WTC11 (cell line): ENCODE measurements at regions not wholly inside any gene's neighbourhood (a gene's known extent, or its start where the extent isn't known, plus 50 kb on each side); places are given as distances from the start of the nearest gene placed in this dataset.

Source experiments
- ATAC-seq: fragments of 200-7000 bp; cut with Tn5 transposase; 2 replicates; pipeline ENCODE4 v1.10.0; 2021; ENCODE audit warnings: mild to moderate bottlenecking, moderate library complexity
- CTCF ChIA-PET: fragments of 300-600 bp; sonication (Branson Sonifier 250); formaldehyde crosslinking; loops from one replicate; lab custom pipeline; 2021; ENCODE audit warnings: antibody characterized with exemption; lab: Charles Lee
- POLR2A ChIA-PET: fragments of 350-600 bp; sonication (Branson Sonifier 250); formaldehyde crosslinking; loops from one replicate; lab custom pipeline; 2021; ENCODE audit warnings: antibody characterized with exemption; lab: Charles Lee
- DNase-seq: peaks from one replicate; pipeline ENCODE4 v3.0.0; 2021; ENCODE audit warnings: low spot score
- H3K27ac Mint-ChIP-seq: 2 replicates; pipeline ENCODE4 v1.8.0; 2021; ENCODE audit warnings: mixed read lengths
- H3K27me3 Mint-ChIP-seq: 2 replicates; pipeline ENCODE4 v1.8.0; 2021; ENCODE audit warnings: low read depth, mild to moderate bottlenecking, moderate library complexity, mixed read lengths
- H3K36me3 Mint-ChIP-seq: 2 replicates; pipeline ENCODE4 v1.8.0; 2021; ENCODE audit warnings: mixed read lengths
- H3K4me1 Mint-ChIP-seq: 2 replicates; pipeline ENCODE4 v1.8.0; 2022; ENCODE audit warnings: mixed read lengths
- H3K4me3 Mint-ChIP-seq: 2 replicates; pipeline ENCODE4 v1.8.0; 2021; ENCODE audit warnings: mild to moderate bottlenecking, moderate library complexity, mixed read lengths
- H3K9me3 Mint-ChIP-seq: 2 replicates; pipeline ENCODE4 v1.8.0; 2021; ENCODE audit warnings: mixed read lengths
- JUN ChIP-seq: sonication (generic); formaldehyde crosslinking; IDR thresholded peaks from 2 replicates; pipeline ENCODE4 v1.8.0; 2023; ENCODE audit warnings: mild to moderate bottlenecking, missing genetic modification reagents
- MYBL2 ChIP-seq: sonication (generic); formaldehyde crosslinking; IDR thresholded peaks from 2 replicates; pipeline ENCODE4 v1.8.1; 2023; ENCODE audit warnings: mild to moderate bottlenecking, moderate library complexity, missing genetic modification reagents
- NFATC4 ChIP-seq: fragments of 250-450 bp; sonication (Bioruptor Pico); IDR thresholded peaks from 2 replicates; pipeline ENCODE4 v1.9.0; 2021; ENCODE audit warnings: mild to moderate bottlenecking
- NR2C2 ChIP-seq: sonication (generic); formaldehyde crosslinking; IDR thresholded peaks from 2 replicates; pipeline ENCODE4 v1.8.0; 2022; ENCODE audit warnings: mild to moderate bottlenecking, missing genetic modification reagents
- NR3C1 ChIP-seq: sonication (generic); formaldehyde crosslinking; conservative IDR thresholded peaks from 2 replicates; pipeline ENCODE4 v1.8.1; 2023; ENCODE audit warnings: low read depth, mild to moderate bottlenecking, missing genetic modification reagents
- PREB ChIP-seq: sonication (generic); formaldehyde crosslinking; IDR thresholded peaks from 2 replicates; pipeline ENCODE4 v1.8.1; 2022; ENCODE audit warnings: mild to moderate bottlenecking, missing genetic modification reagents, moderate library complexity, borderline replicate concordance
- SP1 ChIP-seq: sonication (generic); formaldehyde crosslinking; conservative IDR thresholded peaks from 2 replicates; pipeline ENCODE4 v1.8.1; 2022; ENCODE audit warnings: missing genetic modification reagents
- TP53 ChIP-seq: sonication (generic); formaldehyde crosslinking; IDR thresholded peaks from 2 replicates; pipeline ENCODE4 v1.8.1; 2023; ENCODE audit warnings: mild to moderate bottlenecking, missing genetic modification reagents
- USF2 ChIP-seq: sonication (generic); formaldehyde crosslinking; IDR thresholded peaks from 2 replicates; pipeline ENCODE4 v1.8.1; 2023; ENCODE audit warnings: mild to moderate bottlenecking, missing genetic modification reagents, moderate library complexity
- ZNF138 ChIP-seq: sonication (generic); formaldehyde crosslinking; conservative IDR thresholded peaks from 2 replicates; pipeline ENCODE4 v1.8.1; 2022; ENCODE audit warnings: mild to moderate bottlenecking, moderate library complexity, missing genetic modification reagents
- ZNF219 ChIP-seq: sonication (generic); formaldehyde crosslinking; IDR thresholded peaks from 2 replicates; pipeline ENCODE4 v1.8.0; 2023; ENCODE audit warnings: missing genetic modification reagents, mild to moderate bottlenecking, borderline replicate concordance
- ZNF396 ChIP-seq: fragments of 250-450 bp; sonication (Bioruptor Pico); IDR thresholded peaks from 2 replicates; pipeline ENCODE4 v1.8.0; 2021; ENCODE audit warnings: mild to moderate bottlenecking, moderate library complexity, borderline replicate concordance
- ZNF416 ChIP-seq: fragments of 250-450 bp; sonication (Bioruptor Pico); IDR thresholded peaks from 2 replicates; pipeline ENCODE4 v1.9.0; 2021; ENCODE audit warnings: mild to moderate bottlenecking, inconsistent platforms
- ZNF425 ChIP-seq: fragments of 250-450 bp; sonication (Bioruptor Pico); conservative IDR thresholded peaks from 2 replicates; pipeline ENCODE4 v1.9.0; 2021; ENCODE audit warnings: mild to moderate bottlenecking
- ZNF671 ChIP-seq: fragments of 250-450 bp; sonication (Bioruptor Pico); IDR thresholded peaks from 2 replicates; pipeline ENCODE4 v1.8.0; 2021; ENCODE audit warnings: mild to moderate bottlenecking
- TF ChIP-seq, protein P1 (sequence below): sonication (generic); formaldehyde crosslinking; IDR thresholded peaks from 2 replicates; pipeline ENCODE4 v1.8.0; 2022; ENCODE audit warnings: mild to moderate bottlenecking, missing genetic modification reagents
- TF ChIP-seq, protein P2 (sequence below): sonication (generic); formaldehyde crosslinking; IDR thresholded peaks from 2 replicates; pipeline ENCODE4 v1.8.1; 2022; ENCODE audit warnings: mild to moderate bottlenecking, moderate library complexity, missing genetic modification reagents
- TF ChIP-seq, protein P3 (sequence below): sonication (generic); formaldehyde crosslinking; IDR thresholded peaks from 2 replicates; pipeline ENCODE4 v1.8.1; 2023; ENCODE audit warnings: mild to moderate bottlenecking, missing genetic modification reagents, borderline replicate concordance

DNA sequence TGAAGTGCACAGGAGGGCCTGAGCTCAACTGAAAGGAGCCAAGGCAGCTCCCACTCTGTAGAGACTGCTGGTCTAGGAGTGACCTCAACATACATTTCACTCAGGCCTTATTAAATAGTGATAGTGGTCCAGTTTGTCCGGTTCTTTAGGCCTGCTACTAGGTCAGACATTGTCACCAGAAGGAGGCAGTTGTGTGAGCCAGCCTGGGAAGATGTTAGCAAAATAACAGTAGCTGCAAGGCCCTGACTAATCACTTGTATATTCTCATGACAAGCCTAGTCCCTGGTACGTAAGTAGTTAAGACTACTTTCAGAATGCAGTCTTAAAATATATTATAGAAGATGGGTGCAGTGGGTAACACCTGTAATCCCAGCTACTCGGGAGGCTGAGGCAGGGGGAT, 264.0 kb upstream of the CAMK1G start:
- Mint-ChIP-seq H3K4me1 (peaks cover 8% of the 10 kb centered on the region), H3K27me3 (no peaks in the 10 kb centered on the region; the same call in 1 of the 2 replicates), H3K9me3 (peaks cover 9% of the 10 kb centered on the region), H3K27ac (no peak overlapping the region), H3K36me3 (no peaks in the 10 kb centered on the region), H3K4me3 (no peak overlapping the region)
- TF ChIP-seq ZNF396: no peak
- no peak for TF ChIP-seq TP53 (CRISPR knock-in tag)
- TF ChIP-seq, protein P1, sequence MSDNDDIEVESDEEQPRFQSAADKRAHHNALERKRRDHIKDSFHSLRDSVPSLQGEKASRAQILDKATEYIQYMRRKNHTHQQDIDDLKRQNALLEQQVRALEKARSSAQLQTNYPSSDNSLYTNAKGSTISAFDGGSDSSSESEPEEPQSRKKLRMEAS: no peak
- POLR2A ChIA-PET: no interaction called here
- CTCF ChIA-PET: no interaction called here
- no peak for ATAC-seq
- DNase-seq: no peak

DNA sequence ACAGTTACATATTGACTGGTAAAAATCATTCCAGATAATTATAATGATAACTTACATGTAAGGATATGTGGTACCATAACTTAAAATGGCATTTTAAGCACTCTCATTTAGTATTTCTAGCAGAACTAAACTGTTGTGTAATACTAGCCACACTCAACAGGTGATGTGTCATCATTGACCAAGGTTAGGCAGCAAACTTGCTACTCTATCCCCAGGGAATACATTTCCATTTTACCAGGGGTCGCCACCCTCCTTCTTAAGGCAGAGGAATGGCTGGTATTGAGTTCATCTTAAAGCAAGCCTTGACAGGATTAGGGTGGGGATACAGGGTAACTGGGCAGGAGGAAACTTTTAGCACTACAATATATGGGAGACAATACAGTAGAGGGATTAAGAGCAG, 259.8 kb upstream of the CAMK1G start:
- no peak for ATAC-seq
- no peak overlapping the region for H3K4me3 Mint-ChIP-seq
- ChIA-PET CTCF (interaction anchor here (1.7 kb wide), 1 partner anchor 75 kb away, joined by 5 read pairs; no protein-coding TSS in a partner anchor), POLR2A (no interaction called here)
- peaks cover 8% of the 10 kb centered on the region for H3K4me1 Mint-ChIP-seq
- H3K9me3 Mint-ChIP-seq: peaks cover 9% of the 10 kb centered on the region
- H3K27me3 Mint-ChIP-seq: no peaks in the 10 kb centered on the region
- no peak for DNase-seq
- H3K36me3 Mint-ChIP-seq: no peaks in the 10 kb centered on the region
- TF ChIP-seq ZNF219 (CRISPR knock-in tag) (no peak), JUN (CRISPR knock-in tag) (no peak)
- TF ChIP-seq, protein P2, sequence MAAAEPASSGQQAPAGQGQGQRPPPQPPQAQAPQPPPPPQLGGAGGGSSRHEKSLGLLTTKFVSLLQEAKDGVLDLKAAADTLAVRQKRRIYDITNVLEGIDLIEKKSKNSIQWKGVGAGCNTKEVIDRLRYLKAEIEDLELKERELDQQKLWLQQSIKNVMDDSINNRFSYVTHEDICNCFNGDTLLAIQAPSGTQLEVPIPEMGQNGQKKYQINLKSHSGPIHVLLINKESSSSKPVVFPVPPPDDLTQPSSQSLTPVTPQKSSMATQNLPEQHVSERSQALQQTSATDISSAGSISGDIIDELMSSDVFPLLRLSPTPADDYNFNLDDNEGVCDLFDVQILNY: no peak
- H3K27ac Mint-ChIP-seq: no peak overlapping the region

- POLR2A ChIA-PET: no interaction called here
- TF ChIP-seq NR3C1 (CRISPR knock-in tag): no peak
- TF ChIP-seq ZNF671: no peak
- no peak for TF ChIP-seq PREB
- TF ChIP-seq SP1: no peak
- TF ChIP-seq ZNF416 (CRISPR knock-in tag): no peak
- no peak for TF ChIP-seq JUN (CRISPR knock-in tag)
- TF ChIP-seq ZNF425 (CRISPR knock-in tag): no peak
- no peak for TF ChIP-seq NFATC4 (CRISPR knock-in tag)
- no peak for TF ChIP-seq NR2C2 (CRISPR knock-in tag)
- TF ChIP-seq ZNF219 (CRISPR knock-in tag): no peak
- TF ChIP-seq MYBL2 (CRISPR knock-in tag): no peak
- TF ChIP-seq, protein P1: no peak
- TF ChIP-seq, protein P3, sequence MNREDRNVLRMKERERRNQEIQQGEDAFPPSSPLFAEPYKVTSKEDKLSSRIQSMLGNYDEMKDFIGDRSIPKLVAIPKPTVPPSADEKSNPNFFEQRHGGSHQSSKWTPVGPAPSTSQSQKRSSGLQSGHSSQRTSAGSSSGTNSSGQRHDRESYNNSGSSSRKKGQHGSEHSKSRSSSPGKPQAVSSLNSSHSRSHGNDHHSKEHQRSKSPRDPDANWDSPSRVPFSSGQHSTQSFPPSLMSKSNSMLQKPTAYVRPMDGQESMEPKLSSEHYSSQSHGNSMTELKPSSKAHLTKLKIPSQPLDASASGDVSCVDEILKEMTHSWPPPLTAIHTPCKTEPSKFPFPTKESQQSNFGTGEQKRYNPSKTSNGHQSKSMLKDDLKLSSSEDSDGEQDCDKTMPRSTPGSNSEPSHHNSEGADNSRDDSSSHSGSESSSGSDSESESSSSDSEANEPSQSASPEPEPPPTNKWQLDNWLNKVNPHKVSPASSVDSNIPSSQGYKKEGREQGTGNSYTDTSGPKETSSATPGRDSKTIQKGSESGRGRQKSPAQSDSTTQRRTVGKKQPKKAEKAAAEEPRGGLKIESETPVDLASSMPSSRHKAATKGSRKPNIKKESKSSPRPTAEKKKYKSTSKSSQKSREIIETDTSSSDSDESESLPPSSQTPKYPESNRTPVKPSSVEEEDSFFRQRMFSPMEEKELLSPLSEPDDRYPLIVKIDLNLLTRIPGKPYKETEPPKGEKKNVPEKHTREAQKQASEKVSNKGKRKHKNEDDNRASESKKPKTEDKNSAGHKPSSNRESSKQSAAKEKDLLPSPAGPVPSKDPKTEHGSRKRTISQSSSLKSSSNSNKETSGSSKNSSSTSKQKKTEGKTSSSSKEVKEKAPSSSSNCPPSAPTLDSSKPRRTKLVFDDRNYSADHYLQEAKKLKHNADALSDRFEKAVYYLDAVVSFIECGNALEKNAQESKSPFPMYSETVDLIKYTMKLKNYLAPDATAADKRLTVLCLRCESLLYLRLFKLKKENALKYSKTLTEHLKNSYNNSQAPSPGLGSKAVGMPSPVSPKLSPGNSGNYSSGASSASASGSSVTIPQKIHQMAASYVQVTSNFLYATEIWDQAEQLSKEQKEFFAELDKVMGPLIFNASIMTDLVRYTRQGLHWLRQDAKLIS: no peak
- no peak for TF ChIP-seq USF2 (CRISPR knock-in tag)
- no peak for TF ChIP-seq ZNF138 (CRISPR knock-in tag)
Measured at GRCh38 chr1:209324901-209325871, 258.3 kb upstream of the CAMK1G start.

More at GRCh38 chr1:209324901-209325871, 258.3 kb upstream of the CAMK1G start:
- DNase-seq: no peak
- ATAC-seq: no peak
- H3K27me3 Mint-ChIP-seq: no peaks in the 10 kb centered on the region; the same call in 1 of the 2 replicates
- H3K4me3 Mint-ChIP-seq: no peak overlapping the region
- peaks cover 5% of the 10 kb centered on the region for H3K4me1 Mint-ChIP-seq
- peaks cover 9% of the 10 kb centered on the region for H3K9me3 Mint-ChIP-seq
- CTCF ChIA-PET: no interaction called here
- no peak overlapping the region for H3K27ac Mint-ChIP-seq
- H3K36me3 Mint-ChIP-seq: no peaks in the 10 kb centered on the region
